ENCODE measurements at regions not wholly inside any gene's neighbourhood (a gene's known extent, or its start where the extent isn't known, plus 50 kb on each side); places are given as distances from the start of the nearest gene placed in this dataset.

GRCh38 chr3:7915356-7915755, 586.3 kb upstream of the LMCD1 start:
- no peak for DNase-seq

GRCh38 chr3:7917443-7918151, 584.0 kb upstream of the LMCD1 start:
- no peak for DNase-seq

GRCh38 chr3:7920211-7920610, 581.4 kb upstream of the LMCD1 start:
- DNase-seq: peak; percentile 36

- DNase-seq: no peak
Observed at GRCh38 chr3:7924228-7924627, 577.4 kb upstream of the LMCD1 start.

GRCh38 chr3:7927015-7927414, 574.6 kb upstream of the LMCD1 start:
- DNase-seq: no peak

- no peak for DNase-seq
Observed at GRCh38 chr3:7927864-7928263, 573.8 kb upstream of the LMCD1 start.

GRCh38 chr3:7929319-7929889, 572.2 kb upstream of the LMCD1 start:
- no peak for DNase-seq

GRCh38 chr3:7934362-7934761, 567.3 kb upstream of the LMCD1 start:
- no peak for DNase-seq

- no peak for DNase-seq
Observed at GRCh38 chr3:7947930-7948329, 553.7 kb upstream of the LMCD1 start.

GRCh38 chr3:7950890-7951289, 550.7 kb upstream of the LMCD1 start:
- no peak for DNase-seq

GRCh38 chr3:7953449-7954014, 548.1 kb upstream of the LMCD1 start:
- no peak for DNase-seq

GRCh38 chr3:7957024-7957423, 544.6 kb upstream of the LMCD1 start:
- DNase-seq: no peak

GRCh38 chr3:7959094-7959493, 542.5 kb upstream of the LMCD1 start:
- DNase-seq: no peak

GRCh38 chr3:7960601-7961000, 541.0 kb upstream of the LMCD1 start:
- DNase-seq: no peak

- no peak for DNase-seq
Observed at GRCh38 chr3:7962301-7962700, 539.3 kb upstream of the LMCD1 start.

- DNase-seq: no peak
Observed at GRCh38 chr3:7964899-7965298, 536.7 kb upstream of the LMCD1 start.

GRCh38 chr3:7973006-7973405, 528.6 kb upstream of the LMCD1 start:
- DNase-seq: peak; percentile 55

- DNase-seq: no peak
Observed at GRCh38 chr3:7977245-7978086, 524.2 kb upstream of the LMCD1 start.

GRCh38 chr3:7978087-7978422, 523.6 kb upstream of the LMCD1 start:
- DNase-seq: no peak

GRCh38 chr3:7982126-7982525, 519.5 kb upstream of the LMCD1 start:
- DNase-seq: no peak

- no peak for DNase-seq
Observed at GRCh38 chr3:7999384-7999783, 502.2 kb upstream of the LMCD1 start.

- DNase-seq: no peak
Observed at GRCh38 chr3:8001307-8001706, 500.3 kb upstream of the LMCD1 start.

GRCh38 chr3:8001712-8002111, 499.9 kb upstream of the LMCD1 start:
- DNase-seq: peak; percentile 57

- DNase-seq: no peak
Observed at GRCh38 chr3:8011902-8012301, 489.7 kb upstream of the LMCD1 start.
